NCI-H1436 (cell line): ENCODE measurements at regions not wholly inside any gene's neighbourhood (a gene's known extent, or its start where the extent isn't known, plus 50 kb on each side); places are given as distances from the start of the nearest gene placed in this dataset.

ENCODE experiments used
- DNase-seq: peaks from one replicate; lab custom pipeline; 2025; lab: John Stamatoyannopoulos, UW

DNA sequence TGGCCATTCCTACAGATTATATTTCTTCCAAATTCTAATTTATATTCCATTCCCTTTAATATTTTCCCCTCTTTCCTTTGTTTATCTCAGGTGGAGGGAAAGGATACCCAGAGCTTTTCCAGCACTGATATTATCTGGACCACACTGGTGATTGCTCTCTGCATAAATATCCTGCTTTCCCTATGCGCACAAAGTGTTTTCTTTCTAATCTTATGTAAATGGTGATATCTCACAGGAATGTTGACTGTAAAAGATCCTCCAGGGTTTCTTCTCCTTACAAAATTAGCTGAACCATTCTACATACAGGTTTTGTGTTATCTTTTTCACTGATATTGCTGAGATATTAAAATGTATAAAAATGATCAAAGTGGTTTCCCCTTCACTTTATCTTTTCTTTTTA, 59.1 kb upstream of the GALNT13 start:
- no peak for DNase-seq

DNA sequence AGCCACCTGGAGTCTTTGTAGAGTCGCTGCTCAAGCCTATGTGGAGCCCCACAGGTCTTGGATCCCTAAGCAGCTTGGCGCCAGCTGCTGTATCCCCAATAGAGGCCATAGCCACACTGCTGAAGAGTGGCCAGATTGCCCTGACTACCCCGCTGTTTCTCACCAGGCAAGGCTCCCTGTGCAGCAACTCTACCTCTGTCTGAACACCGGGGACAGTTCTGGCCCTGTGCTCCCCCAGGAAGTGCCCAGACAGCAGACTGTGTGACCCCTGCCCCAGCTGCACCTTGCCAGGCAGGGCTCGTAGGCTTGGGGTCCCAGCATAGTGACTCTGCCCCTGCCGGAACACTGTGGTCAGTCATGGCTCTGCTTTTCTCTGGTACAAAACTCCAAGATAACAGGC, 53.5 kb upstream of the GALNT13 start:
- DNase-seq: no peak

DNA sequence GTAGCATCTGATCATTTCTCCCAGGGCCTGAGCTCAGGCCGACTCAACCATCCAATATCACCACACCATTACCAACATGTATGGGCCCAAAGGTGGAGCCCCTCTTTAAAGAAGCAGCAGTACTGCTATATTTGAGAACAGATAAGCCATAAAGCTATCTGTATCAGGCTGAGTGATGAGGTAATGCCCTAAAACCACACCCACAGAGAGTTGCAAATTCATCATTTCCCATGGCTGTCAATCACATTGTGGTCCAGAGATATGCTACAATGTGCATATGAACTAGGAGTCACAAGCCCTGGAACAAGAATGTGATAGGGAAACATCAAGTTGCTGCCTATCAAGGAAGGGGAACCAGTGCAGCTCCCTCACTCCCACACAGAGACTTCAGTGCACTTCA, 52.6 kb upstream of the GALNT13 start:
- DNase-seq: no peak

DNA sequence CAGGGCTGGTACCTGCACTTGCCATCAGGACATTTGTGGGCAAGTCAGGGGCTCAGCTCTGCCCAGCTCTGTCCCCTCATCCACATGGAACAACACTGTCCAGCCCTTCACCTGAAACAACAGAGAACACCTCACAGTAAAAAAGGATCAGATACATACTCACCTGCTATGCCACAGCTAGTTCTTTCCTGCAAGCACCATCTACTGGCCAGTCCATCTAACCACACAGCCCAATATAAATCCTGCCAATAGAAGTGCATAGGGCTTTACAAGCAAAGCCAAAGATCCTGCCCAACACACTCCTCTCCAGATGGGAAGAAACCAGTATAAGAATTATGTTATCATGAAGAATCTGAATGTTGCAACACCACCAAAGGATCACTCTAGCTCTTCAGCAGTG, 52.2 kb upstream of the GALNT13 start:
- no peak for DNase-seq
